ENCODE measurements at regions not wholly inside any gene's neighbourhood (a gene's known extent, or its start where the extent isn't known, plus 50 kb on each side); places are given as distances from the start of the nearest gene placed in this dataset.

DNA sequence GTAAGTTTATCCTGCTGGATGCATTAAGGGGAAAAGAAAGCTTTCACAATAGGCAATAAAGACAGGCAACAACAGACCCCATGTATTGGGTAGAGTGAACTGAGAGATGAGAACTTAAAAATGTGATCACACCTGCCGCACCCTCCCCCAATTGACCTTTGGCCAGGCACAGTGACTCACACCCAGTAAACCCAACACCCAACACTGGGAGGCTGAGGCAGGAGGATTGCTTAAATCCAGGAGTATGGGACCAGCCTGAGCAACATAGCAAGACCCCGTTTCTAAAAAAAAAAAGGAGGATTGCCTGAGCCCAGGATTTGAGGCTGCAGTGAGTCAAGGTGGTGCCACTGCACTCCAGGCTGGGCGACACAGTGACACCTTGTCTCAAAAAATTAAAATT, 86.9 kb downstream of the MPP7 start:
- intact Hi-C loops (cut with micrococcal nuclease; ENCODE audit: unreplicated experiment) = no loop called here
- Histone ChIP-seq H3K27me3 (replicated peaks; ENCODE audit: insufficient read depth, low read depth, low read length, poor library complexity) (no peaks in the 10 kb centered on the region), H3K36me3 (ENCODE audit: insufficient read depth, low read length, poor library complexity, severe bottlenecking) (no peaks in the 10 kb centered on the region), H3K27ac (ENCODE audit: low read depth, low read length, poor library complexity, severe bottlenecking) (no peak overlapping the region), H3K4me1 (ENCODE audit: insufficient read depth, low read length, poor library complexity, severe bottlenecking) (no peaks in the 10 kb centered on the region), H3K9me3 (ENCODE audit: low read depth, low read length, poor library complexity, severe bottlenecking) (no peaks in the 10 kb centered on the region), H3K4me3 (ENCODE audit: low read depth, low read length, poor library complexity, severe bottlenecking) (no peak overlapping the region)
- DNase-seq (ENCODE audit: low spot score) = no peak
- ChIA-PET POLR2A (ENCODE audit: low non-redundant PET) (no interaction called here), CTCF (no interaction called here)
- TF ChIP-seq EZH2 (IDR thresholded peaks at IDR 0.05; ENCODE audit: borderline replicate concordance, low read depth, low read length, poor library complexity, severe bottlenecking) = no peak
- TF ChIP-seq, protein P1, sequence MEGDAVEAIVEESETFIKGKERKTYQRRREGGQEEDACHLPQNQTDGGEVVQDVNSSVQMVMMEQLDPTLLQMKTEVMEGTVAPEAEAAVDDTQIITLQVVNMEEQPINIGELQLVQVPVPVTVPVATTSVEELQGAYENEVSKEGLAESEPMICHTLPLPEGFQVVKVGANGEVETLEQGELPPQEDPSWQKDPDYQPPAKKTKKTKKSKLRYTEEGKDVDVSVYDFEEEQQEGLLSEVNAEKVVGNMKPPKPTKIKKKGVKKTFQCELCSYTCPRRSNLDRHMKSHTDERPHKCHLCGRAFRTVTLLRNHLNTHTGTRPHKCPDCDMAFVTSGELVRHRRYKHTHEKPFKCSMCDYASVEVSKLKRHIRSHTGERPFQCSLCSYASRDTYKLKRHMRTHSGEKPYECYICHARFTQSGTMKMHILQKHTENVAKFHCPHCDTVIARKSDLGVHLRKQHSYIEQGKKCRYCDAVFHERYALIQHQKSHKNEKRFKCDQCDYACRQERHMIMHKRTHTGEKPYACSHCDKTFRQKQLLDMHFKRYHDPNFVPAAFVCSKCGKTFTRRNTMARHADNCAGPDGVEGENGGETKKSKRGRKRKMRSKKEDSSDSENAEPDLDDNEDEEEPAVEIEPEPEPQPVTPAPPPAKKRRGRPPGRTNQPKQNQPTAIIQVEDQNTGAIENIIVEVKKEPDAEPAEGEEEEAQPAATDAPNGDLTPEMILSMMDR (conservative IDR thresholded peaks at IDR 0.05; ENCODE audit: low read depth, low read length) = no peak
- BruUV-seq (replicated peaks) = no TSS peak

DNA sequence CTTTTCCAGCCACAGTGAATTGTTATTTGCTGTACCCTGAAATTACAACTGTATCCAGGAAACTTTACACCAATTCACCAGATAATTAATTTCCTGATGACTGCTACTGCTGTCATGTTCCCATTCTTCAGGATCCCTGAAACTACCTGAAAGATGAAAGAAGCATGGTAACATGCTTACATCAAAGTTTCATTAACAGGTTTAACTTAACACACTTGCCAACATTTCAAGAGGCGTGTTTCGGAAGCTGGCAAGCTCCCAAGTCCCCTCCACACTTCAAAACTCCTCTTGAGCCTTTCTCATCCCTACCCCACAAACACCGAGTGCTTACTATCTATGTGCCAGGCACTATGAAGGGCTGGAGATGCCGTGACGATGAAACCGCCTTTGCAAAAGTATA, 88.6 kb downstream of the MPP7 start:
- ChIA-PET CTCF (no interaction called here), POLR2A (ENCODE audit: low non-redundant PET) (interaction anchor here (0.7 kb wide), 1 partner anchor 517 kb away, joined by 12 read pairs; no protein-coding TSS in a partner anchor)
- DNase-seq (ENCODE audit: low spot score) = no peak
- Histone ChIP-seq H3K4me1 (ENCODE audit: insufficient read depth, low read length, poor library complexity, severe bottlenecking) (no peaks in the 10 kb centered on the region), H3K27me3 (replicated peaks; ENCODE audit: insufficient read depth, low read depth, low read length, poor library complexity) (no peaks in the 10 kb centered on the region), H3K9me3 (ENCODE audit: low read depth, low read length, poor library complexity, severe bottlenecking) (no peaks in the 10 kb centered on the region), H3K36me3 (ENCODE audit: insufficient read depth, low read length, poor library complexity, severe bottlenecking) (no peaks in the 10 kb centered on the region), H3K4me3 (ENCODE audit: low read depth, low read length, poor library complexity, severe bottlenecking) (no peak overlapping the region), H3K27ac (ENCODE audit: low read depth, low read length, poor library complexity, severe bottlenecking) (no peak overlapping the region)
- no peak for TF ChIP-seq EZH2 (IDR thresholded peaks at IDR 0.05; ENCODE audit: borderline replicate concordance, low read depth, low read length, poor library complexity, severe bottlenecking)
- TF ChIP-seq, protein P1 (conservative IDR thresholded peaks at IDR 0.05; ENCODE audit: low read depth, low read length) = no peak
- no TSS peak for BruUV-seq (replicated peaks)
- intact Hi-C loops (cut with micrococcal nuclease; ENCODE audit: unreplicated experiment) = no loop called here

DNA sequence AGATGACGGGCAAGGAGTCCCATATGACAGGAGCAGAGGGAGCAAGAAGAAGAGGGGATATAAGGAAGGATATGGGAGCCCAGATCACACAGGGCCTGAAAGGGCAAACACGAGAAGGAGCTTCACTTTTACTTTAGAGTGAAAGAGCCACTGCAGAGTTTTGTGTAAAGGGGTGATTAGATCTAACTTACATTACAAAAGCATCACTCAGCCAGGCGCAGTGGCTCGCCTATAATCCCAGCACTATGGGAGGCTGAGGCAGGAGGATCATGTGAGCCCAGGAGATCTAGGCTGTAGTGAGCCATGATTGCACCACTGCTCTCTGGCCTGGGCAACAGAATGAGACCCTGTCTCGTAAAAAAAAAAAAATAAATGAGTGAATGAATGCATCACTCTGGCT, 91.1 kb downstream of the MPP7 start:
- intact Hi-C loops (cut with micrococcal nuclease; ENCODE audit: unreplicated experiment) = no loop called here
- H3K4me1 ChIP-seq (ENCODE audit: insufficient read depth, low read length, poor library complexity, severe bottlenecking) = no peaks in the 10 kb centered on the region
- H3K27me3 ChIP-seq (replicated peaks; ENCODE audit: insufficient read depth, low read depth, low read length, poor library complexity) = no peaks in the 10 kb centered on the region
- no peak overlapping the region for H3K27ac ChIP-seq (ENCODE audit: low read depth, low read length, poor library complexity, severe bottlenecking)
- POLR2A ChIA-PET (ENCODE audit: low non-redundant PET) = no interaction called here
- CTCF ChIA-PET = no interaction called here
- H3K9me3 ChIP-seq (ENCODE audit: low read depth, low read length, poor library complexity, severe bottlenecking) = no peaks in the 10 kb centered on the region
- no TSS peak for BruUV-seq (replicated peaks)
- no peak for DNase-seq (ENCODE audit: low spot score)
- no peak for TF ChIP-seq EZH2 (IDR thresholded peaks at IDR 0.05; ENCODE audit: borderline replicate concordance, low read depth, low read length, poor library complexity, severe bottlenecking)
- TF ChIP-seq, protein P1 (conservative IDR thresholded peaks at IDR 0.05; ENCODE audit: low read depth, low read length) = no peak
- H3K4me3 ChIP-seq (ENCODE audit: low read depth, low read length, poor library complexity, severe bottlenecking) = no peak overlapping the region
- no peaks in the 10 kb centered on the region for H3K36me3 ChIP-seq (ENCODE audit: insufficient read depth, low read length, poor library complexity, severe bottlenecking)
